ENCODE measurements at regions not wholly inside any gene's neighbourhood (a gene's known extent, or its start where the extent isn't known, plus 50 kb on each side); places are given as distances from the start of the nearest gene placed in this dataset.

DNA sequence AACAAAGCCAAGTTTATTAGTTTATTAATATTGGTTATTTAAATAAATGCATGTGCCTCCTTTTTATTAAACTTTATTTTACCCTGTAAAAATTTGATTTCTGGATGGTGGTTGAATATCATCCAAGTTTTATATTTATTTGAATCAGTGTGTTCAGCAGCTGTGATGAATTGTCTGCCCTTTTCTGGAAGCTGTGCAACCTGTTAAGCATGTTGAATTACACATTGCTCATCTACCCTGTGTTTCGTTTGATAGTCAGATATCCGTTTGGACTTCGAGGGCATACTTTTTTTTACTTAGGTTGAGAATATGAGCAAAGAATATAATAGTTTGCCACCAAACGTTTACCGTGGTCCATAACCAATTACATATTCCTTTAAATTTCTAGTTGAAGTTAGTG lies 95.8 kb upstream of the TENM3 start:
- TF ChIP-seq, protein P1, sequence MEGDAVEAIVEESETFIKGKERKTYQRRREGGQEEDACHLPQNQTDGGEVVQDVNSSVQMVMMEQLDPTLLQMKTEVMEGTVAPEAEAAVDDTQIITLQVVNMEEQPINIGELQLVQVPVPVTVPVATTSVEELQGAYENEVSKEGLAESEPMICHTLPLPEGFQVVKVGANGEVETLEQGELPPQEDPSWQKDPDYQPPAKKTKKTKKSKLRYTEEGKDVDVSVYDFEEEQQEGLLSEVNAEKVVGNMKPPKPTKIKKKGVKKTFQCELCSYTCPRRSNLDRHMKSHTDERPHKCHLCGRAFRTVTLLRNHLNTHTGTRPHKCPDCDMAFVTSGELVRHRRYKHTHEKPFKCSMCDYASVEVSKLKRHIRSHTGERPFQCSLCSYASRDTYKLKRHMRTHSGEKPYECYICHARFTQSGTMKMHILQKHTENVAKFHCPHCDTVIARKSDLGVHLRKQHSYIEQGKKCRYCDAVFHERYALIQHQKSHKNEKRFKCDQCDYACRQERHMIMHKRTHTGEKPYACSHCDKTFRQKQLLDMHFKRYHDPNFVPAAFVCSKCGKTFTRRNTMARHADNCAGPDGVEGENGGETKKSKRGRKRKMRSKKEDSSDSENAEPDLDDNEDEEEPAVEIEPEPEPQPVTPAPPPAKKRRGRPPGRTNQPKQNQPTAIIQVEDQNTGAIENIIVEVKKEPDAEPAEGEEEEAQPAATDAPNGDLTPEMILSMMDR (IDR thresholded peaks at IDR 0.05 in 2 of 3, conservative IDR thresholded peaks at IDR 0.05 in 1 of 3; ENCODE audit: borderline replicate concordance in 1 of 3, insufficient read depth in 1 of 3, low read depth in 2 of 3, low read length in 2 of 3): no peak
- no peak for TF ChIP-seq POLR2A (IDR thresholded peaks at IDR 0.05; ENCODE audit: borderline replicate concordance, extremely low read depth, insufficient read depth, insufficient read length)
- no peak for TF ChIP-seq POLR2AphosphoS5 (IDR thresholded peaks at IDR 0.05; ENCODE audit: low read depth, low read length)
- TF ChIP-seq YY1 (IDR thresholded peaks at IDR 0.05; ENCODE audit: extremely low read depth, insufficient replicate concordance, low read depth, low read length): no peak
- TF ChIP-seq, protein P2, sequence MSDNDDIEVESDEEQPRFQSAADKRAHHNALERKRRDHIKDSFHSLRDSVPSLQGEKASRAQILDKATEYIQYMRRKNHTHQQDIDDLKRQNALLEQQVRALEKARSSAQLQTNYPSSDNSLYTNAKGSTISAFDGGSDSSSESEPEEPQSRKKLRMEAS (IDR thresholded peaks at IDR 0.05): no peak
- TF ChIP-seq EZH2phosphoT487 (IDR thresholded peaks at IDR 0.05; ENCODE audit: borderline replicate concordance): no peak
- TF ChIP-seq, protein P3, sequence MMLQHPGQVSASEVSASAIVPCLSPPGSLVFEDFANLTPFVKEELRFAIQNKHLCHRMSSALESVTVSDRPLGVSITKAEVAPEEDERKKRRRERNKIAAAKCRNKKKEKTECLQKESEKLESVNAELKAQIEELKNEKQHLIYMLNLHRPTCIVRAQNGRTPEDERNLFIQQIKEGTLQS (IDR thresholded peaks at IDR 0.05): no peak
- no peak for TF ChIP-seq SIN3A (IDR thresholded peaks at IDR 0.05; ENCODE audit: low read depth)
- no peak for TF ChIP-seq SRF (IDR thresholded peaks at IDR 0.05; ENCODE audit: low read depth)
- no peak for TF ChIP-seq EZH2 (IDR thresholded peaks at IDR 0.05)

Data from HCT116 (cell line).